ENCODE measurements at regions not wholly inside any gene's neighbourhood (a gene's known extent, or its start where the extent isn't known, plus 50 kb on each side); places are given as distances from the start of the nearest gene placed in this dataset.

DNA sequence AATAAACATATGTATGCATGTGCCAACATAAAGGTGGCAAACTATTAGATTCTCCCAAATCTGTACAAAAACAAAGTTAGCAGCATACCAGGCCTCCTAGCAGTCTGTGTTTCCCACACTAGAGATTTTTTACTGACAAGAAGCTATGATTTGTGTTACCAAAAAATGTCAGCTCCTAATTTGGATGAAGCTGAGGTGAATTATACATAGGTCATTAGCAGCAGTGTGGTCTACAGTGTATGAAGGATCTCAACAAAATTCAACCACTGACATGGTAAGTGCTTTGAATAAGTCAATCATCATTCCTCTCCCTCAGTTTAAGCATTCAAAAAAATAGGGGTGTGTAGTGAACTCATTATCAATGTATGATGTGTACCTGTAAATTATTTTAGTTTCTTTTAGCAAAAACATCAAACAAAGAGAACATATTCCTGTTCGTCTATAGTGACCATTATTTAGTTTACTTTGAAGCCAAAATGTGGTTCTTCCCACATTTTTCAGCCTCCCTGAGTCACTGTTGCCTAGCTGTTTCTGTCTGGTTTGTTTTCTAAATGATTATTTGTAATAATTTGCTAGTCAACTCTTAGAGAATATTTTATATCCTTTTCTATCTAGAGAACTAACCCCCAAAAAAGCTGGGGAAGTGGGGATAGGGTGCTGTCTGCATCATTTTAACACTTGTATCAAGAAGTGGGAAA lies 52.1 kb upstream of the RGMB start:
- DNase-seq (ENCODE audit: unreplicated experiment): no peak
- no TSS peak for BruUV-seq (replicated peaks)
- Mint-ChIP-seq H3K27ac (ENCODE audit: low read depth, unreplicated experiment) (no peak overlapping the region), H3K9me3 (ENCODE audit: unreplicated experiment) (no peaks in the 10 kb centered on the region), H3K27me3 (ENCODE audit: insufficient read depth, unreplicated experiment) (no peaks in the 10 kb centered on the region), H3K4me1 (ENCODE audit: insufficient read depth, unreplicated experiment) (no peaks in the 10 kb centered on the region), H3K36me3 (ENCODE audit: insufficient read depth, unreplicated experiment) (no peaks in the 10 kb centered on the region), H3K4me3 (ENCODE audit: unreplicated experiment) (no peak overlapping the region)
- CTCF ChIA-PET: interaction anchor here (0.6 to 0.7 kb wide), 2 partner anchors 75 to 84 kb away, joined by 3 to 4 read pairs; no protein-coding TSS in a partner anchor
- POLR2A ChIA-PET: no interaction called here
- intact Hi-C loops (cut with micrococcal nuclease): no loop called here
- TF ChIP-seq, protein P1, sequence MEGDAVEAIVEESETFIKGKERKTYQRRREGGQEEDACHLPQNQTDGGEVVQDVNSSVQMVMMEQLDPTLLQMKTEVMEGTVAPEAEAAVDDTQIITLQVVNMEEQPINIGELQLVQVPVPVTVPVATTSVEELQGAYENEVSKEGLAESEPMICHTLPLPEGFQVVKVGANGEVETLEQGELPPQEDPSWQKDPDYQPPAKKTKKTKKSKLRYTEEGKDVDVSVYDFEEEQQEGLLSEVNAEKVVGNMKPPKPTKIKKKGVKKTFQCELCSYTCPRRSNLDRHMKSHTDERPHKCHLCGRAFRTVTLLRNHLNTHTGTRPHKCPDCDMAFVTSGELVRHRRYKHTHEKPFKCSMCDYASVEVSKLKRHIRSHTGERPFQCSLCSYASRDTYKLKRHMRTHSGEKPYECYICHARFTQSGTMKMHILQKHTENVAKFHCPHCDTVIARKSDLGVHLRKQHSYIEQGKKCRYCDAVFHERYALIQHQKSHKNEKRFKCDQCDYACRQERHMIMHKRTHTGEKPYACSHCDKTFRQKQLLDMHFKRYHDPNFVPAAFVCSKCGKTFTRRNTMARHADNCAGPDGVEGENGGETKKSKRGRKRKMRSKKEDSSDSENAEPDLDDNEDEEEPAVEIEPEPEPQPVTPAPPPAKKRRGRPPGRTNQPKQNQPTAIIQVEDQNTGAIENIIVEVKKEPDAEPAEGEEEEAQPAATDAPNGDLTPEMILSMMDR (IDR thresholded peaks at IDR 0.05; ENCODE audit: unreplicated experiment): no peak

DNA sequence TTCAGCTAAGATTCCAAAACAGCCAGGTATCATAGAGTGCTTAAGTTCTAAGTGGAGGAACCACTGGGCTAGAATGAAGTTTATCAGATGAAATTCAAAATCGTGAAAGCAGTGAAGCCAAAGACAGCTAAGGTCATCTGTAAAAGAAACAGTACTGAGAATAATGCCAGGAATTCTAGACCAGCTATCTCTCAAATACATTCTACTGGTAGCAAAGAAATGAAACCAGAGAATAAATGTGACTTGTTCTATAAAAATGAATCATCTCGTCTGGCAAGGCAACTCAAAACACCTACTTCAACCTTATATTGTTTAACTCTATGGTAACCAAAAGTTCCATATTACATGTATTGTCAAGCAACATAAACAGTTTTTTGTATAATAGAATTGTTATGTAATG lies 51.3 kb upstream of the RGMB start:
- no peaks in the 10 kb centered on the region for H3K4me1 Mint-ChIP-seq (ENCODE audit: insufficient read depth, unreplicated experiment)
- no peaks in the 10 kb centered on the region for H3K36me3 Mint-ChIP-seq (ENCODE audit: insufficient read depth, unreplicated experiment)
- no peak overlapping the region for H3K4me3 Mint-ChIP-seq (ENCODE audit: unreplicated experiment)
- POLR2A ChIA-PET: no interaction called here
- BruUV-seq (replicated peaks): no TSS peak
- intact Hi-C loops (cut with micrococcal nuclease): no loop called here
- DNase-seq (ENCODE audit: unreplicated experiment): no peak
- no peaks in the 10 kb centered on the region for H3K9me3 Mint-ChIP-seq (ENCODE audit: unreplicated experiment)
- no peak overlapping the region for H3K27ac Mint-ChIP-seq (ENCODE audit: low read depth, unreplicated experiment)
- H3K27me3 Mint-ChIP-seq (ENCODE audit: insufficient read depth, unreplicated experiment): no peaks in the 10 kb centered on the region
- CTCF ChIA-PET: interaction anchor here (0.6 to 1.3 kb wide), 3 partner anchors 46 to 1037 kb away, joined by 3 to 4 read pairs (median 4); no protein-coding TSS in a partner anchor
- TF ChIP-seq, protein P1 (IDR thresholded peaks at IDR 0.05; ENCODE audit: unreplicated experiment): no peak

DNA sequence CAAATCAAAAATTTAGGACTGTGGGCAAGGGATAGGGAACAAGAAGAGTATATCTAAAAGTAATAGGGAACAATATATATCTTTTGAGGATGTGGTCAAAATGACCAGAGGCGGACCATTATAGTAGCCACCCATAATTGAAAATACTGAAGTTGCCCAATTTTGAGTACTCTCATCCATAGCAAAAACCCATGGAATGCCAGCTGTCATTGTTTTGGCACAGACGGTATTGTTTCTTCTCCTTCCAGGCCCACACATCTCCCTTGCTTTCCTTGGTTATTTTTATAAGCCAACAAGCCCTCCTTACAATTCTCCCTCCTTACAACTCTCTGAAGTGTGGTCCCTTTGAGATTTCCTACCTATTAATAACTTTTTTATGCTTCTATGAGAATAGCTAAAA lies 50.4 kb upstream of the RGMB start:
- ChIA-PET POLR2A (interaction anchor here (0.7 kb wide), 1 partner anchor 1522 kb away, joined by 3 read pairs; no protein-coding TSS in a partner anchor), CTCF (interaction anchor here (0.6 to 1.3 kb wide), 3 partner anchors 45 to 1366 kb away, joined by 3 to 4 read pairs (median 3); no protein-coding TSS in a partner anchor)
- TF ChIP-seq, protein P1 (IDR thresholded peaks at IDR 0.05; ENCODE audit: unreplicated experiment): no peak
- Mint-ChIP-seq H3K4me1 (ENCODE audit: insufficient read depth, unreplicated experiment) (no peaks in the 10 kb centered on the region), H3K27me3 (ENCODE audit: insufficient read depth, unreplicated experiment) (no peaks in the 10 kb centered on the region), H3K36me3 (ENCODE audit: insufficient read depth, unreplicated experiment) (no peaks in the 10 kb centered on the region), H3K27ac (ENCODE audit: low read depth, unreplicated experiment) (no peak overlapping the region), H3K4me3 (ENCODE audit: unreplicated experiment) (no peak overlapping the region), H3K9me3 (ENCODE audit: unreplicated experiment) (no peaks in the 10 kb centered on the region)
- intact Hi-C loops (cut with micrococcal nuclease): no loop called here
- DNase-seq (ENCODE audit: unreplicated experiment): no peak
- BruUV-seq (replicated peaks): no TSS peak
